Astrocyte (in vitro differentiated cells and primary cell): ENCODE measurements at regions not wholly inside any gene's neighbourhood (a gene's known extent, or its start where the extent isn't known, plus 50 kb on each side); places are given as distances from the start of the nearest gene placed in this dataset.

Experiments
- DNase-seq: peaks from one replicate; pipeline ENCODE4 v3.0.0-alpha.2; 2010; ENCODE audit warnings: low read depth
- FAIRE-seq: peaks from 2 replicates; lab custom pipeline; 2011; peaks lifted over from hg19 to GRCh38; lab: Jason Lieb, UNC
- H2AFZ ChIP-seq: 2 replicates; pipeline ENCODE4 v1.6.0; 2012; ENCODE audit warnings: low read depth, low read length, inconsistent platforms
- H3K27ac ChIP-seq: 2 replicates; pipeline ENCODE4 v1.5.1; 2011; ENCODE audit warnings: low read depth, low read length, inconsistent platforms
- H3K27me3 ChIP-seq: 2 replicates; pipeline ENCODE4 v1.6.0; 2011; ENCODE audit warnings: low read length, inconsistent platforms; ENCODE audit not compliant: insufficient read depth
- H3K36me3 ChIP-seq: 2 replicates; pipeline ENCODE4 v1.5.1; 2011; ENCODE audit warnings: low read length, inconsistent platforms; ENCODE audit not compliant: insufficient read depth
- H3K4me1 ChIP-seq: 2 replicates; pipeline ENCODE4 v1.5.1; 2011; ENCODE audit warnings: low read length, inconsistent platforms; ENCODE audit not compliant: insufficient read depth
- H3K4me2 ChIP-seq: 2 replicates; pipeline ENCODE4 v1.6.0; 2012; ENCODE audit warnings: low read length, inconsistent platforms
- H3K4me3 ChIP-seq: 2 replicates; pipeline ENCODE4 v1.5.1; 2011; ENCODE audit warnings: low read depth, mild to moderate bottlenecking, low read length, inconsistent platforms; ENCODE audit not compliant: insufficient read depth
- H3K79me2 ChIP-seq: 2 replicates; pipeline ENCODE4 v1.6.0; 2012; ENCODE audit warnings: mild to moderate bottlenecking, low read length, inconsistent platforms; ENCODE audit not compliant: insufficient read depth
- H3K9ac ChIP-seq: 2 replicates; pipeline ENCODE4 v1.6.0; 2012; ENCODE audit warnings: mild to moderate bottlenecking, low read length, inconsistent platforms
- H3K9me3 ChIP-seq: 2 replicates; pipeline ENCODE4 v1.5.1; 2012; ENCODE audit warnings: low read depth, mild to moderate bottlenecking, low read length, inconsistent platforms; ENCODE audit not compliant: insufficient read depth
- H4K20me1 ChIP-seq: 2 replicates; pipeline ENCODE4 v1.6.0; 2012; ENCODE audit warnings: low read length, inconsistent platforms; ENCODE audit not compliant: insufficient read depth
- H3K27ac Mint-ChIP-seq: one replicate; pipeline ENCODE4 v1.8.0; 2021; ENCODE audit warnings: mild to moderate bottlenecking, mixed read lengths; ENCODE audit not compliant: unreplicated experiment
- H3K27me3 Mint-ChIP-seq: one replicate; pipeline ENCODE4 v1.8.0; 2021; ENCODE audit warnings: low read depth, mixed read lengths; ENCODE audit not compliant: unreplicated experiment
- H3K36me3 Mint-ChIP-seq: one replicate; pipeline ENCODE4 v1.8.0; 2021; ENCODE audit warnings: low read depth, mixed read lengths; ENCODE audit not compliant: unreplicated experiment
- H3K4me1 Mint-ChIP-seq: one replicate; pipeline ENCODE4 v1.8.0; 2021; ENCODE audit warnings: low read depth, mixed read lengths; ENCODE audit not compliant: unreplicated experiment
- H3K4me3 Mint-ChIP-seq: one replicate; pipeline ENCODE4 v1.8.0; 2021; ENCODE audit warnings: mild to moderate bottlenecking, moderate library complexity, mixed read lengths; ENCODE audit not compliant: unreplicated experiment
- H3K9me3 Mint-ChIP-seq: one replicate; pipeline ENCODE4 v1.8.0; 2021; ENCODE audit warnings: mild to moderate bottlenecking, mixed read lengths; ENCODE audit not compliant: unreplicated experiment
- CTCF ChIP-seq: IDR thresholded peaks from 2 replicates; pipeline ENCODE4 v1.5.1; 2011; ENCODE audit warnings: low read depth, mild to moderate bottlenecking, inconsistent platforms, low read length, moderate library complexity; ENCODE audit not compliant: insufficient read depth
- EZH2 ChIP-seq: IDR thresholded peaks from 2 replicates; pipeline ENCODE4 v1.6.1; 2012; ENCODE audit warnings: mild to moderate bottlenecking, low read length, inconsistent platforms; ENCODE audit not compliant: insufficient read depth

DNA sequence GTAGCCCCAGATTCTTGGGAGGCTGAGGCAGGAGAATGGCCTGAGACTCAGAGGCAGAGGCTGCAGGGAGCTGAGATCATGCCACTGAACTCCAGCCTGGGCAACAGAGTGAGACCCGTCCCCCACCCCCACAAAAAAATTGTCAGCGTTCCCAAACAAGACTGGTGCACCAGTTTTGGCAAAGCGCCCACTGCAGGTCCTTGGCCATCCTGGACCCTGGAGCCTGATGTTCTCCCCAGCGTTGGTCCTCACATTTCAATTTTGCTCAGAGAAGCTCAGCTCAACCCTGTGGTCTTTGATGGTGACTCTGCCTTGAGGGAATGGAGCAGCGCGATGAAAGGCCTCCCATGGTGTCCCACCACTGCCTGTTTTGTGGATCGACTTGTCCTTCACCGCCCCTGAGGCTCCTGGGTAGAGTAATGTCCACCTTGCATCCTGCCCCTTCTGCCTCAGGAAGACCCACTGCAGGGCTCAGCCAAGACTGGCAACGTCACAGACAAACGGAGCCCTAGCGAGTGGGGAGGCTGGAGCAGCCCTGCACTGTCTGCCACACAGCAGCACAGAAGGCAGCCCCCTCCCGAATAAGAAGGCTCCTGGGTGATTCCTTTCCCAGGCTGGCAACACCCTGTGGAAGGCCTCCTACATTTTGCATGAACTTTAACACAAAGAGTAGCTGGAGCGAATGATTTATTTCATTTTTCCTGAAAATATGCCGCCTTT is 410.9 kb downstream of the TCERG1L start:
- FAIRE-seq, result no peak
- DNase-seq, result no peak
- no peak overlapping the region for H3K27ac ChIP-seq
- no peaks in the 10 kb centered on the region for H4K20me1 ChIP-seq
- H3K9ac ChIP-seq, result no peak overlapping the region
- H3K27me3 ChIP-seq, result no peaks in the 10 kb centered on the region
- H3K79me2 ChIP-seq, result no peaks in the 10 kb centered on the region
- H3K9me3 Mint-ChIP-seq, result peaks cover 10% of the 10 kb centered on the region
- H3K9me3 ChIP-seq, result peaks cover 13% of the 10 kb centered on the region
- H3K4me2 ChIP-seq, result no peak overlapping the region
- H3K27me3 Mint-ChIP-seq, result peaks cover 11% of the 10 kb centered on the region
- H3K4me3 Mint-ChIP-seq, result no peak overlapping the region
- no peaks in the 10 kb centered on the region for H3K36me3 Mint-ChIP-seq
- H2AFZ ChIP-seq, result no peak overlapping the region
- no peak for TF ChIP-seq EZH2
- no peak for TF ChIP-seq CTCF
- no peaks in the 10 kb centered on the region for H3K4me1 Mint-ChIP-seq
- H3K4me1 ChIP-seq, result no peaks in the 10 kb centered on the region
- no peaks in the 10 kb centered on the region for H3K36me3 ChIP-seq
- H3K4me3 ChIP-seq, result no peak overlapping the region
- no peak overlapping the region for H3K27ac Mint-ChIP-seq

- Histone ChIP-seq H3K27ac (no peak overlapping the region), H3K4me2 (no peak overlapping the region), H3K9ac (no peak overlapping the region), H4K20me1 (no peaks in the 10 kb centered on the region), H3K27me3 (no peaks in the 10 kb centered on the region), H3K4me1 (no peaks in the 10 kb centered on the region), H3K79me2 (no peaks in the 10 kb centered on the region), H3K4me3 (no peak overlapping the region), H3K9me3 (peaks cover 9% of the 10 kb centered on the region), H2AFZ (no peak overlapping the region), H3K36me3 (no peaks in the 10 kb centered on the region)
- Mint-ChIP-seq H3K9me3 (peaks cover 10% of the 10 kb centered on the region), H3K27me3 (peaks cover 11% of the 10 kb centered on the region), H3K4me1 (no peaks in the 10 kb centered on the region), H3K27ac (no peak overlapping the region), H3K4me3 (no peak overlapping the region), H3K36me3 (no peaks in the 10 kb centered on the region)
- FAIRE-seq (no peak), DNase-seq (no peak)
- TF ChIP-seq EZH2, result no peak
These were observed 410.0 kb downstream of the TCERG1L start for GRCh38 chr10:130901311-130902165.

GRCh38 chr10:130902471-130902870 is 409.1 kb downstream of the TCERG1L start:
- Histone ChIP-seq H3K27me3 (no peaks in the 10 kb centered on the region), H4K20me1 (no peaks in the 10 kb centered on the region), H3K79me2 (no peaks in the 10 kb centered on the region), H3K4me3 (no peak overlapping the region), H3K4me1 (no peaks in the 10 kb centered on the region), H3K9ac (no peak overlapping the region), H3K27ac (no peak overlapping the region), H3K4me2 (no peak overlapping the region), H3K36me3 (no peaks in the 10 kb centered on the region), H2AFZ (no peak overlapping the region), H3K9me3 (peaks cover 9% of the 10 kb centered on the region)
- H3K27me3 Mint-ChIP-seq, result peaks cover 11% of the 10 kb centered on the region
- DNase-seq (no peak), FAIRE-seq (no peak)
- H3K4me3 Mint-ChIP-seq, result no peak overlapping the region
- no peaks in the 10 kb centered on the region for H3K4me1 Mint-ChIP-seq
- TF ChIP-seq EZH2 (no peak), CTCF (no peak)
- H3K27ac Mint-ChIP-seq, result no peak overlapping the region
- H3K36me3 Mint-ChIP-seq, result no peaks in the 10 kb centered on the region
- peaks cover 8% of the 10 kb centered on the region for H3K9me3 Mint-ChIP-seq
